ENCODE measurements at regions not wholly inside any gene's neighbourhood (a gene's known extent, or its start where the extent isn't known, plus 50 kb on each side); places are given as distances from the start of the nearest gene placed in this dataset.

DNA sequence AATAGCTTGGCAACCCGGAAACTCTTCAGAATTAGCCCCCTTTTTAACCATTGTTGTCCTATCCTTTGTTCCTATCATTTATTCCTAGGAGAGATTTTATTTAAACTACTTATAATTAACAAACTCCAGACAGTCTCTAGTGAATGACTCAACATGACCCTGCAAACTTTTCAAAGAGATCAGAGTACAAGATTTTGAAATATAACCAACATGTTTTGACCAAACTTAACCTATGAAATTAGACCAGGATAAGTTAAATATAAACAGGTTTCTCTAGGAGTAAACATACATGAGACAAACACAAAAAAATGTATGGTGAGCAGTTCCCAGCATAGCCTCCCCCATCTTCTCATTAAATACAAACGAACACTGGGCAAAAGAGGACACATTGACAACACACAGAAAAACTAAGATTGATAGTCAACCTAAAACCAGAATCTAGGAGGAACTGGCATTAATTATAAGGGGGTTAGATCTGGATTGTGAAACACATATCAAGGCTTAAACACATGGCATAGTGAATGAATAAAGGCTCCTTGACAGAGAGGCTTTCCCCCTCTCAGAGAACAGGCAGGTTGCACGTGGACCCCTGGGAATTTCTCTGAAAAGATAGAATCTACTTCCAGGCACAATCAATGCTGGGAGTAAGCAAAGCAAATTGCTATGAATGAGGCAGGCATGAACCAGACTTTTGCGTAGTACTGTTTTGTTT, 284.1 kb downstream of the IRS1 start:
- TF ChIP-seq, protein P1, sequence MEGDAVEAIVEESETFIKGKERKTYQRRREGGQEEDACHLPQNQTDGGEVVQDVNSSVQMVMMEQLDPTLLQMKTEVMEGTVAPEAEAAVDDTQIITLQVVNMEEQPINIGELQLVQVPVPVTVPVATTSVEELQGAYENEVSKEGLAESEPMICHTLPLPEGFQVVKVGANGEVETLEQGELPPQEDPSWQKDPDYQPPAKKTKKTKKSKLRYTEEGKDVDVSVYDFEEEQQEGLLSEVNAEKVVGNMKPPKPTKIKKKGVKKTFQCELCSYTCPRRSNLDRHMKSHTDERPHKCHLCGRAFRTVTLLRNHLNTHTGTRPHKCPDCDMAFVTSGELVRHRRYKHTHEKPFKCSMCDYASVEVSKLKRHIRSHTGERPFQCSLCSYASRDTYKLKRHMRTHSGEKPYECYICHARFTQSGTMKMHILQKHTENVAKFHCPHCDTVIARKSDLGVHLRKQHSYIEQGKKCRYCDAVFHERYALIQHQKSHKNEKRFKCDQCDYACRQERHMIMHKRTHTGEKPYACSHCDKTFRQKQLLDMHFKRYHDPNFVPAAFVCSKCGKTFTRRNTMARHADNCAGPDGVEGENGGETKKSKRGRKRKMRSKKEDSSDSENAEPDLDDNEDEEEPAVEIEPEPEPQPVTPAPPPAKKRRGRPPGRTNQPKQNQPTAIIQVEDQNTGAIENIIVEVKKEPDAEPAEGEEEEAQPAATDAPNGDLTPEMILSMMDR (IDR thresholded peaks at IDR 0.05), result no peak
- ATAC-seq (no peak), DNase-seq (no peak)
- Mint-ChIP-seq H3K27me3 (peaks cover 13% of the 10 kb centered on the region), H3K4me3 (no peak overlapping the region), H3K9me3 (peaks cover 2% of the 10 kb centered on the region), H3K4me1 (ENCODE audit: low read depth) (no peaks in the 10 kb centered on the region), H3K36me3 (ENCODE audit: low read depth) (no peaks in the 10 kb centered on the region), H3K27ac (no peak overlapping the region)
- POLR2A ChIA-PET, result no interaction called here
- CTCF ChIA-PET, result no interaction called here
- intact Hi-C loops (cut with micrococcal nuclease), result no loop called here

DNA sequence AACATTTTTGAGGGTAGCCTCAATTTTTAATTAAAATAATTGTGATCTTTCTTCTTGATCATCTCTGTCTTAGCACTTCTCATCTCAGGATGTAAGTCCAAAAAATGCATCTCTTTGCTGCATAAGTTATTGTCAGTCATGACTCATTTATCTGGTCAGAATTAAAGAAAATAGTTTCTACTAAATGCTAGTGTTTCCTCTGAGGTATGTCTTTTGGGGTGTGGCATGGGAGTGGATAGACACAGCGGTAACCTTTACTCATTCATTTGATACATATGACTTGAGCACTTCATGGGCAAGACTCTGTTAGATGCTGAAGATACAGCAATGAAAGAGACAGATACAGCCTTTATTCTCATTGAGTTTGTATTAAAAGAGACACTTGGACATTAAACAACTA, 284.7 kb downstream of the IRS1 start:
- H3K27ac Mint-ChIP-seq, result no peak overlapping the region
- H3K27me3 Mint-ChIP-seq, result peaks cover 13% of the 10 kb centered on the region
- H3K4me1 Mint-ChIP-seq (ENCODE audit: low read depth), result no peaks in the 10 kb centered on the region
- ChIA-PET POLR2A (no interaction called here), CTCF (no interaction called here)
- peaks cover 2% of the 10 kb centered on the region for H3K9me3 Mint-ChIP-seq
- TF ChIP-seq, protein P1 (IDR thresholded peaks at IDR 0.05), result no peak
- no peak for DNase-seq
- ATAC-seq, result no peak
- no peak overlapping the region for H3K4me3 Mint-ChIP-seq
- intact Hi-C loops (cut with micrococcal nuclease), result no loop called here
- no peaks in the 10 kb centered on the region for H3K36me3 Mint-ChIP-seq (ENCODE audit: low read depth)

DNA sequence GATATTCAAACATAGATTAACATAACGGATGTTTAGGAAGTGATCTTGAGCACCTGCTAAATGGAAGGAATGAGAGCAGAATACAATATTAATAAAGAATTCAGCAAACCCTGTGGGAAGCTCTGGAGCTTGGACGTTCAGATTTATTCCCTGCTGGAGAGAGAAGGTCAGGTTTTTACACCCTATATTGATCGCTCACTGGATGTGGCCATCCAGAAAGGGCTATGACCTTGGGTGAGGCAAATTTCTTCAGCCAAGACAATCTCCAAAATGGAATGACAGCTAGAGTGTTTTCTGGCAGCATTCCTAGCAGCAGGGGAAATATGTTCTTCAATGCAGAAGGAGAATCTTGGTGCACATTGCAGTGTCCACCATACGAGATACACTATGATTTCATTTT, 288.3 kb downstream of the IRS1 start:
- intact Hi-C loops (cut with micrococcal nuclease), result no loop called here
- POLR2A ChIA-PET, result no interaction called here

DNA sequence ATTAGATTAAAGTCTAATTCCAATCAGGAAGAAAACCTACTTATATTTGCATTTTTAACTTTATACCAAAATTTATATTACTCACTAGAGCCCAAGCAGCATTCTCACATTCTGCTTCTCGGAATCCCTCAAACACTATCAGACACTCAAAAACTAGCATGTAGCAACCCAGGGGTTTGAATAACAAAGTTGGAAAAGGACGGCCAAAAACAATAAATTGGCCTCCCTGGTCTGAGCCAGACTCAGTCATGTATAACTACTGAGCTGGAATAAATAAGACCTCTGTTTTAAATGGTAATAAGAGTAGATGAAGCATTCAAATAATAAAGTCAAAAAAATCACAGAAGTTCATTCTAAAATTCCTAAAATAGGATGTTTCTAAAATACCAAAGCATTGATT, 290.9 kb downstream of the IRS1 start:
- ChIA-PET CTCF (no interaction called here), POLR2A (no interaction called here)
- intact Hi-C loops (cut with micrococcal nuclease), result no loop called here
- Mint-ChIP-seq H3K4me1 (ENCODE audit: low read depth) (no peaks in the 10 kb centered on the region), H3K36me3 (ENCODE audit: low read depth) (no peaks in the 10 kb centered on the region), H3K27ac (no peak overlapping the region), H3K9me3 (no peaks in the 10 kb centered on the region), H3K4me3 (no peak overlapping the region), H3K27me3 (peaks cover 11% of the 10 kb centered on the region)
- TF ChIP-seq, protein P1 (IDR thresholded peaks at IDR 0.05), result no peak
- no peak for ATAC-seq
- DNase-seq, result no peak

More for the DNA sequence above, 288.3 kb downstream of the IRS1 start:
- no peaks in the 10 kb centered on the region for H3K36me3 Mint-ChIP-seq (ENCODE audit: low read depth)
- ATAC-seq (no peak), DNase-seq (no peak)
- H3K27ac Mint-ChIP-seq, result no peak overlapping the region
- CTCF ChIA-PET, result no interaction called here
- H3K4me3 Mint-ChIP-seq, result no peak overlapping the region
- no peaks in the 10 kb centered on the region for H3K9me3 Mint-ChIP-seq
- TF ChIP-seq, protein P1 (IDR thresholded peaks at IDR 0.05), result no peak
- H3K27me3 Mint-ChIP-seq, result peaks cover 11% of the 10 kb centered on the region
- H3K4me1 Mint-ChIP-seq (ENCODE audit: low read depth), result no peaks in the 10 kb centered on the region

DNA sequence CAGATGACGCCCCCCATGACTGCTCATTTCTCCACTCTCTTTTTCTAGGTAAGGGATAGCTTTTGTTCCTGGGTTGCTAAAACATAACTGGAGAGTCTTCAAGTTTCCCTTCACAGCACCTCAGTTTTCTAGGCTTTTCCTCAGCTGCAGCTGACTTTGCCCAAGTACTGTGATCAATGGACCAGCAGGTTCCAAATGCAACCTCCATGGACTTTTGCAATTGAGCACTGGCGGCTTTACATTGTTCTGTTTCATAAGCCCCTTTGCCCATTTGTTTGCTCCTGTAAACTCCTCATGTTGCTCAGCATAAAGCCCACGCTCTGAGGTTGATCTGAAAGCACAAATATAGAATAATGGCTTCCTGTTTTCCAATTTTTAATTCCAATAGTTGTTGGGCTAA, 291.6 kb downstream of the IRS1 start:
- no peak for DNase-seq
- CTCF ChIA-PET, result no interaction called here
- no peak for ATAC-seq
- no peak overlapping the region for H3K4me3 Mint-ChIP-seq
- no peaks in the 10 kb centered on the region for H3K36me3 Mint-ChIP-seq (ENCODE audit: low read depth)
- no peak overlapping the region for H3K27ac Mint-ChIP-seq
- intact Hi-C loops (cut with micrococcal nuclease), result no loop called here
- POLR2A ChIA-PET, result no interaction called here
- H3K27me3 Mint-ChIP-seq, result peaks cover 13% of the 10 kb centered on the region
- H3K9me3 Mint-ChIP-seq, result no peaks in the 10 kb centered on the region
- TF ChIP-seq, protein P1 (IDR thresholded peaks at IDR 0.05), result no peak
- no peaks in the 10 kb centered on the region for H3K4me1 Mint-ChIP-seq (ENCODE audit: low read depth)
